Endothelial cell (in vitro differentiated cells): ENCODE measurements at regions not wholly inside any gene's neighbourhood (a gene's known extent, or its start where the extent isn't known, plus 50 kb on each side); places are given as distances from the start of the nearest gene placed in this dataset.

Experiments
- DNase-seq: peaks from one replicate; pipeline ENCODE4 v3.0.0; 2021; ENCODE audit warnings: low spot score
- H3K27ac Mint-ChIP-seq: one replicate; pipeline ENCODE4 v1.8.0; 2021; ENCODE audit warnings: mixed read lengths, inconsistent platforms; ENCODE audit not compliant: unreplicated experiment
- H3K27me3 Mint-ChIP-seq: one replicate; pipeline ENCODE4 v1.8.0; 2021; ENCODE audit warnings: mild to moderate bottlenecking, moderate library complexity, mixed read lengths, inconsistent platforms; ENCODE audit not compliant: unreplicated experiment
- H3K36me3 Mint-ChIP-seq: one replicate; pipeline ENCODE4 v1.8.0; 2021; ENCODE audit warnings: mild to moderate bottlenecking, low read depth, mixed read lengths, inconsistent platforms; ENCODE audit not compliant: unreplicated experiment
- H3K4me1 Mint-ChIP-seq: one replicate; pipeline ENCODE4 v1.8.0; 2021; ENCODE audit warnings: mild to moderate bottlenecking, mixed read lengths, inconsistent platforms; ENCODE audit not compliant: unreplicated experiment
- H3K4me3 Mint-ChIP-seq: one replicate; pipeline ENCODE4 v1.8.0; 2021; ENCODE audit warnings: mild to moderate bottlenecking, mixed read lengths, inconsistent platforms; ENCODE audit not compliant: unreplicated experiment
- H3K9me3 Mint-ChIP-seq: one replicate; pipeline ENCODE4 v1.8.0; 2021; ENCODE audit warnings: mixed read lengths, inconsistent platforms; ENCODE audit not compliant: unreplicated experiment
- CTCF ChIP-seq: fragments of 200-600 bp; sonication (generic); IDR thresholded peaks from one replicate; pipeline ENCODE4 v1.5.0; 2021; ENCODE audit warnings: antibody characterized with exemption; ENCODE audit not compliant: unreplicated experiment

GRCh38 chr15:39235084-39235795 is 345.6 kb upstream of the THBS1 start:
- H3K4me3 Mint-ChIP-seq = no peak overlapping the region
- TF ChIP-seq CTCF = no peak
- peaks cover 3% of the 10 kb centered on the region for H3K27me3 Mint-ChIP-seq
- H3K36me3 Mint-ChIP-seq = no peaks in the 10 kb centered on the region
- peaks cover 28% of the 10 kb centered on the region for H3K4me1 Mint-ChIP-seq
- no peak overlapping the region for H3K27ac Mint-ChIP-seq
- H3K9me3 Mint-ChIP-seq = no peaks in the 10 kb centered on the region
- DNase-seq = no peak

DNA sequence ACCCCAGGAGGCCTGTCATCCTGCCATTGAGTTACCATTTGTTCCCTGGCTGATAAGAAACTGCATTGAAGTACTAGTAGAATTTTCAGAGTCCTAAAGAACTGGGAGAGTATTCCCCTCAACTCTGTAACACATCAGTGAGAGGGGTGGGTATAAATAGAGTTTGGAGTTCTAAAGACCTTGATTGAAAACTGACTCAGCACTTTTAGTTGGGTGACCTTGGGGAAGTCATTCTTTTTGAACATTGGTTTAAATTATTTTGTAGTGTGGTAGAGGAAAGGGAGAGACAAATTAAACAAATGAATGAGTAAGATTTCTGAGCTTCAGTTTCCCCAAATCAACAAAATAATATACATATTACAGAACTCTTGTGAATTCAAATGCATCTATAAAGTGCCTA is 344.5 kb upstream of the THBS1 start:
- no peaks in the 10 kb centered on the region for H3K36me3 Mint-ChIP-seq
- H3K9me3 Mint-ChIP-seq = no peaks in the 10 kb centered on the region
- no peak for TF ChIP-seq CTCF
- no peak overlapping the region for H3K27ac Mint-ChIP-seq
- H3K4me1 Mint-ChIP-seq = peaks cover 21% of the 10 kb centered on the region
- peaks cover 2% of the 10 kb centered on the region for H3K27me3 Mint-ChIP-seq
- DNase-seq = no peak
- H3K4me3 Mint-ChIP-seq = no peak overlapping the region

GRCh38 chr15:39238443-39238842 is 342.4 kb upstream of the THBS1 start:
- DNase-seq = no peak
- Mint-ChIP-seq H3K27me3 (no peaks in the 10 kb centered on the region), H3K4me3 (no peak overlapping the region), H3K27ac (no peak overlapping the region), H3K4me1 (peaks cover 6% of the 10 kb centered on the region), H3K36me3 (no peaks in the 10 kb centered on the region), H3K9me3 (no peaks in the 10 kb centered on the region)
- no peak for TF ChIP-seq CTCF

- Mint-ChIP-seq H3K36me3 (no peaks in the 10 kb centered on the region), H3K27ac (no peak overlapping the region), H3K4me1 (peaks cover 6% of the 10 kb centered on the region), H3K9me3 (no peaks in the 10 kb centered on the region), H3K4me3 (no peak overlapping the region), H3K27me3 (no peaks in the 10 kb centered on the region)
- no peak for DNase-seq
- TF ChIP-seq CTCF = no peak
These were observed 341.3 kb upstream of the THBS1 start for GRCh38 chr15:39239562-39239961.

DNA sequence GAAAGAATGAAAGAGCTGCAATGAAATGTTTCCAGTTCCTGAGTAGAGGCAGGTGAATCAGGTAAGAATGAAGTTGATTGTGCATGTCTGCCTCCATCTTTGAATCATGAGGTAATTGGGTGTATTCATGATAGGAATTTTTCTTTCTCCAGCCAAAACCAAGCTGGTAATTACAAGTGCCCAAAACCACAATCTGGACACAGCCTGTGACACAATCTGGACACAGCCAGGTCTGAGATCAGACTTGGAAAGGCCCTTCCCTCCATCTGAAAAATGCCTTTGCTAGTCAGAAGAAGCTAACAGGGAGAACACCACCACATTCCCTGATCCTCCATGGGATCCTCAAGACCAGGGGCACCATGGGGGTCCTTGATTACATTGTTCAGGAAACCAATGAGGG is 338.5 kb upstream of the THBS1 start:
- H3K4me3 Mint-ChIP-seq = no peak overlapping the region
- H3K9me3 Mint-ChIP-seq = no peaks in the 10 kb centered on the region
- DNase-seq = no peak
- peaks cover 3% of the 10 kb centered on the region for H3K4me1 Mint-ChIP-seq
- no peak for TF ChIP-seq CTCF
- H3K27ac Mint-ChIP-seq = no peak overlapping the region
- H3K36me3 Mint-ChIP-seq = no peaks in the 10 kb centered on the region
- H3K27me3 Mint-ChIP-seq = no peaks in the 10 kb centered on the region
